OCI-LY1 (cell line): ENCODE measurements at regions not wholly inside any gene's neighbourhood (a gene's known extent, or its start where the extent isn't known, plus 50 kb on each side); places are given as distances from the start of the nearest gene placed in this dataset.

Source experiments
- H2AFZ ChIP-seq: fragments of 200-600 bp; sonication (generic), shearing (Covaris generic); 2 replicates; pipeline ENCODE4 v1.6.0; 2014; ENCODE audit warnings: antibody characterized with exemption, mild to moderate bottlenecking, low read length
- H3F3A ChIP-seq: fragments of 200-600 bp; sonication (generic), shearing (Covaris generic); 2 replicates; pipeline ENCODE4 v1.6.0; 2014; ENCODE audit warnings: mild to moderate bottlenecking, antibody characterized with exemption, low read length, moderate library complexity; ENCODE audit not compliant: insufficient read depth
- H3K27ac ChIP-seq: fragments of 200-600 bp; sonication (generic); 2 replicates; pipeline ENCODE4 v1.5.1; 2014; ENCODE audit warnings: low read length, mixed run types, mild to moderate bottlenecking, low read depth; ENCODE audit not compliant: poor library complexity, severe bottlenecking
- H3K27me3 ChIP-seq: fragments of 200-600 bp; sonication (generic); 2 replicates; pipeline ENCODE4 v1.6.0; 2014; ENCODE audit warnings: antibody characterized with exemption, mild to moderate bottlenecking, low read length, moderate library complexity; ENCODE audit not compliant: insufficient read depth
- H3K36me3 ChIP-seq: fragments of 200-600 bp; sonication (generic); 2 replicates; pipeline ENCODE4 v1.6.1; 2014; ENCODE audit warnings: mild to moderate bottlenecking, antibody characterized with exemption, low read length, moderate library complexity, mixed read lengths; ENCODE audit not compliant: insufficient read depth
- H3K4me1 ChIP-seq: fragments of 200-600 bp; sonication (generic); 2 replicates; pipeline ENCODE4 v1.5.1; 2014; ENCODE audit warnings: mild to moderate bottlenecking, low read length, moderate library complexity; ENCODE audit not compliant: insufficient read depth, severe bottlenecking
- H3K4me2 ChIP-seq: fragments of 200-600 bp; sonication (generic), shearing (Covaris generic); 2 replicates; pipeline ENCODE4 v1.6.1; 2014; ENCODE audit warnings: low read length
- H3K4me3 ChIP-seq: fragments of 200-600 bp; sonication (generic); 2 replicates; pipeline ENCODE4 v1.5.1; 2014; ENCODE audit warnings: low read length, low read depth, mild to moderate bottlenecking, mixed read lengths; ENCODE audit not compliant: poor library complexity, severe bottlenecking
- H3K79me2 ChIP-seq: fragments of 200-600 bp; shearing (Covaris generic); 2 replicates; pipeline ENCODE4 v1.6.1; 2016; ENCODE audit warnings: mixed run types, low read length, mixed read lengths; ENCODE audit not compliant: insufficient read depth
- H3K9ac ChIP-seq: fragments of 200-600 bp; sonication (generic), shearing (Covaris generic); 2 replicates; pipeline ENCODE4 v1.6.1; 2014; ENCODE audit warnings: mild to moderate bottlenecking, low read length, mixed read lengths
- H3K9me2 ChIP-seq: fragments of 200-600 bp; sonication (generic), shearing (Covaris generic); 2 replicates; pipeline ENCODE4 v1.6.1; 2014; ENCODE audit warnings: low read depth, mild to moderate bottlenecking, low read length, mixed read lengths
- H3K9me3 ChIP-seq: fragments of 200-600 bp; shearing (Covaris generic); 2 replicates; pipeline ENCODE4 v1.6.1; 2014; ENCODE audit warnings: low read length, mixed read lengths
- H4K20me1 ChIP-seq: fragments of 200-600 bp; sonication (generic), shearing (Covaris generic); 2 replicates; pipeline ENCODE4 v1.6.0; 2016; ENCODE audit warnings: mild to moderate bottlenecking, low read length; ENCODE audit not compliant: insufficient read depth
- CTCF ChIP-seq: fragments of 200-600 bp; sonication (generic), shearing (Covaris generic); IDR thresholded peaks from 2 replicates; pipeline ENCODE4 v1.5.1; 2017; ENCODE audit warnings: mild to moderate bottlenecking, antibody characterized with exemption, low read length, moderate library complexity, mixed read lengths
- EZH2 ChIP-seq: fragments of 200-600 bp; sonication (generic), shearing (Covaris generic); IDR thresholded peaks from 2 replicates; pipeline ENCODE4 v1.8.0; 2017; ENCODE audit warnings: borderline replicate concordance, mixed run types, mild to moderate bottlenecking, antibody characterized with exemption, low read length, moderate library complexity, mixed read lengths

GRCh38 chr4:62513306-62513705 is 1313.2 kb downstream of the ADGRL3 start:
- H3K79me2 ChIP-seq = no peaks in the 10 kb centered on the region
- no peaks in the 10 kb centered on the region for H3K36me3 ChIP-seq
- no peaks in the 10 kb centered on the region for H3K27me3 ChIP-seq
- H3K4me2 ChIP-seq = no peak overlapping the region
- H3K9ac ChIP-seq = no peak overlapping the region
- no peaks in the 10 kb centered on the region for H3K9me3 ChIP-seq
- no peaks in the 10 kb centered on the region for H3K9me2 ChIP-seq
- no peaks in the 10 kb centered on the region for H3F3A ChIP-seq
- TF ChIP-seq EZH2 = no peak
- H3K4me1 ChIP-seq = no peaks in the 10 kb centered on the region
- no peaks in the 10 kb centered on the region for H4K20me1 ChIP-seq
- H3K4me3 ChIP-seq = no peak overlapping the region
- no peak overlapping the region for H3K27ac ChIP-seq
- no peak overlapping the region for H2AFZ ChIP-seq

GRCh38 chr4:62512271-62512670 is 1312.1 kb downstream of the ADGRL3 start:
- H3K27me3 ChIP-seq = no peaks in the 10 kb centered on the region
- H3K36me3 ChIP-seq = no peaks in the 10 kb centered on the region
- H3K4me1 ChIP-seq = no peaks in the 10 kb centered on the region
- TF ChIP-seq EZH2 (no peak), CTCF (no peak)
- H3K79me2 ChIP-seq = no peaks in the 10 kb centered on the region
- H3K4me2 ChIP-seq = no peak overlapping the region
- no peak overlapping the region for H3K4me3 ChIP-seq
- H3K9ac ChIP-seq = no peak overlapping the region
- H3K27ac ChIP-seq = no peak overlapping the region
- no peaks in the 10 kb centered on the region for H4K20me1 ChIP-seq
- H3K9me2 ChIP-seq = no peaks in the 10 kb centered on the region
- H2AFZ ChIP-seq = no peak overlapping the region
- H3F3A ChIP-seq = no peaks in the 10 kb centered on the region
- no peaks in the 10 kb centered on the region for H3K9me3 ChIP-seq

- Histone ChIP-seq H3K4me3 (no peak overlapping the region), H3K27ac (no peak overlapping the region), H3K4me1 (no peaks in the 10 kb centered on the region), H2AFZ (no peak overlapping the region), H3K9me3 (no peaks in the 10 kb centered on the region), H3K36me3 (no peaks in the 10 kb centered on the region), H4K20me1 (no peaks in the 10 kb centered on the region), H3K4me2 (no peak overlapping the region), H3K79me2 (no peaks in the 10 kb centered on the region), H3K27me3 (no peaks in the 10 kb centered on the region), H3F3A (no peaks in the 10 kb centered on the region), H3K9ac (no peak overlapping the region), H3K9me2 (no peaks in the 10 kb centered on the region)
- TF ChIP-seq CTCF = no peak
- TF ChIP-seq EZH2 = no peak
These were observed 1310.1 kb downstream of the ADGRL3 start for GRCh38 chr4:62510228-62510627.

GRCh38 chr4:62500296-62500695 is 1300.2 kb downstream of the ADGRL3 start:
- Histone ChIP-seq H3F3A (no peaks in the 10 kb centered on the region), H3K9me2 (no peaks in the 10 kb centered on the region), H3K27me3 (no peaks in the 10 kb centered on the region), H3K27ac (no peak overlapping the region), H3K9me3 (no peaks in the 10 kb centered on the region), H3K79me2 (no peaks in the 10 kb centered on the region), H4K20me1 (no peaks in the 10 kb centered on the region), H3K36me3 (no peaks in the 10 kb centered on the region), H2AFZ (no peak overlapping the region), H3K4me1 (no peaks in the 10 kb centered on the region), H3K4me2 (no peak overlapping the region), H3K4me3 (no peak overlapping the region), H3K9ac (no peak overlapping the region)
- no peak for TF ChIP-seq CTCF
- no peak for TF ChIP-seq EZH2
